ENCODE measurements at regions not wholly inside any gene's neighbourhood (a gene's known extent, or its start where the extent isn't known, plus 50 kb on each side); places are given as distances from the start of the nearest gene placed in this dataset.

DNA sequence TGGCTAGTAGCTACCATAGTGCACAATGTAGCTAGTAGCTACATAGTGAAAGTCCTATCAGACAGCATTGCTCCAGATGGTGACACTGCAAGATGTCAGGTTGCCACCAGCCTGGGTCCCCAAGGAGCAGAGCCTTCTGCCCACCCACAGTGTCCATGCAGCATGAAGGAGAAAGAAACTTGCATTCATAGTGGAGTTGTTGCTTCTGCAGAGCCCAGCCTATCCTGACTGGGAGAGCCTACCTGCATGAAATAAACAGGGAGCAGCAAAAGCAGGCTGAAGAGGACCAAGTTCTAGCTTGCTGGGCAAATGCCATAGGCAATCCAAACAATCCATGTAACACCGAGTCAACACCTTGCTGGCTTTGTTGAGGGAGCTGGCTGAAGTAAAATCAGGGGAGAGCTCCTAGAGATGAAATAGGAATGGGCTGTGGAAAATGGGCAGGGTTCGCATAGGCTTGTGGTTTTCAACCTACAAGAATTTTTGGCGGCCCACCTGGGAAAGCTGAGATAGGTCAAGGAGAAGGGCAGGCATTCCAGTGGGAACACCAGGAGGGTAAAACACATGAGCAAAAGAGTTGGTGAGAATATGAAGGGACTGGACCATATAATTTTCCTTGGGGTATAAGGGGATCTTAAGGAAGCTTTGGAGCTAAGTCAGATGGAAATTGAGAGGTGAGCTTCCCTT, 195.8 kb downstream of the CYP26B1 start:
- DNase-seq, result no peak

DNA sequence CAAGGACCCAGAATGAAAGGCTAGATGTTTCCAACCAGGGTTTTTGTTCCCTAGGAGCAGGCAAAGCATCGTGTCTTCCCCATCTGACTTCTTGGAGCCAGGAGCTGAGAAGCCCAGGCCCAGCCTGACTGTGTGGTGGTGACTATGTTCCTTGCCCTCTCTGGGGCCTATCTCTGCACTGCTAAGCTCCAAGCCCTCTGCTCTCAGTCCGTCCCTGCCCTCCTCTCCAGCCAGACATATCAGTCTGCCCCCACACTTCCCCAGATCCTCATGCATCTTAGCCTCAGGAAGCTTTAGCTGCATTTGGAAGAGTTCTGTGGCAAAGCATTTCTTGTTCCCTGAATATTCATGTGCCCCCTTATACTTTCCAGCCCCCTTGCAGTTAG, 196.6 kb downstream of the CYP26B1 start:
- no peak for DNase-seq

DNA sequence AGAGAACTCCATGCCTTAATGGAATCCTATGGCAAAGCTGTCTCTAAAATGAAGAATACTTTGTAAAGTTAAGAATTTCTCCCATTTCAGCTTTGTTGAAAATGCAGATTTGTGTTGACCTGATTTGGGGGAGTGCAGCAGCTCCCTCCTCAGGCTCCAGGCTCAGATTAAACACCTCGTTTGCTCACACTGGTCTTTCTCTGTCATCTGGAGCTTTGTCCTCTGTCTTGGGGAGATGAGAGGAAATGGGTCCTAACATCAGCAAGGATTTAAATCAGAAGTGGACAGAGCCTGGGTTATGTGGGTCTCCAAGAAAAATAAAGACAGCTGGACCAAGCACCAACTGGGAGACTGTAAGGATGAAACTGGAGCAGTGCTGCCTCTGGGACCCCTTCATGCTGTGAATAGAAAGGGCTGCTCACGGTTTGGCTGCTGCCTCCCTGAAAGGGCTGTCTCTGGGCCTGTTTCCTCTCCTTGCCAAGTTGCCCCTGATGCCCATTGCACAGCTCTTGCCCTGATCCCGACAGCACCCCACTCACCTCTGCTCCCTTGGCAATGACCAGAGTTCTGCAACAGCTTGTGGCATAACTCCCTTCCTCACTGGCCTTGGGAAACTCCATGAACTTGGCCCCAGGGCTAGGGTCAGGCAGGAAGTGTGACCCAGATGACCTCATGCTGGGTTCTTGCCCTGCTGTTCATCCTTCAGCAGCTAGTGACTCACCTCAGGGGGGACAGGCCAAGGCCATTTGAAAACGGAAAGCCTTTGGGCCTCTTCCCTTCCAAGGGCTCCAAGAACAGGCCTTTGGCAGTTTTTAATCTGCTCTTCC, 197.2 kb downstream of the CYP26B1 start:
- no peak for DNase-seq

DNA sequence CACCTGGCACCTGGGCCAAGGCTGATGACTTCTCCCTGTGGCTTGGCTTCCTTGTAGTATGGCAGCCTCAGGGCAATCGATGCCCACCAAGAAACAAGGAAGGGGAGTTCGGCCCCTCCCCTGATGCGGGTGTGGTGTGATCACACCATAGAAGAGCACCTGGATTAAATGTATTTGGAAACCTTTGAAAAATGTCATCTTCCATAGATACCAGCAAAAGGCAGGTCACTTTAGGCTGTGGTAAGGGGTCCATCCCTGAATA, 198.2 kb downstream of the CYP26B1 start:
- DNase-seq, result no peak

DNA sequence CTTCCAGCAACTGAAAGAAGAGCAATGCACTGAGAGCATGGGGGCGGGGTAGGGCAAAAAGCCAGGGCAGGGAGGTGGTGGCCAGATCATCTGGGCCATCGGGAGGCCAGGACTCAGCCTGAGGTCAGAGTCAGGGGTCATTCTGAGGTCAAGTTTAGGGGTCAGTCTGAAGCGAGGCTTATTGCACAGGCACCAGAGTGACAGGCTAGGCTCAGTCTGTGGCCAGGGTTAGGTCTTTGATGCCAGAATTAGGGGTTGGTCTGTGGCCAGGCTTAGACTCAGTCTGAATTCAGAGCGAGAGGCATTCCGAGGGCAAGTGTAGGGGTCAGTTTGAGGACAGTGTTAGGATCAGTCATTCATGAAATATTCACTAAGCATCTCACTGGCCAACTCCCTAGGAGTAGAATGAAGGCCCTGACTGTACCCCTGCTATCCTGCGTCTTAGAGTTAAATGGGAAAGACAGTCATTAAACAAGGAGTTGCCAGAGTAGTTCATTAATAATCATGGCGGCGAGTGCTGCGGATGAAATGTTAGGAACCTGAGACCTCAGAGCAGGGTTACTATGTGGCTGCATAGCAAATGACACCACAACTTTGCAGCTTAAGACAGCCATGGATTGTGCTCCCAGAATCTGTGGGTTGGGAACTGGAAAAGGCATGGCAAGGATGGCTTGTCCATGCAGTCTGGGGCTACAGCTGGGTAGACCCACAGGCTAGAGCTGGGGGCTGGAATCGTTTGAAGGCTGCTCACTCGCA, 198.7 kb downstream of the CYP26B1 start:
- DNase-seq, result no peak

DNA sequence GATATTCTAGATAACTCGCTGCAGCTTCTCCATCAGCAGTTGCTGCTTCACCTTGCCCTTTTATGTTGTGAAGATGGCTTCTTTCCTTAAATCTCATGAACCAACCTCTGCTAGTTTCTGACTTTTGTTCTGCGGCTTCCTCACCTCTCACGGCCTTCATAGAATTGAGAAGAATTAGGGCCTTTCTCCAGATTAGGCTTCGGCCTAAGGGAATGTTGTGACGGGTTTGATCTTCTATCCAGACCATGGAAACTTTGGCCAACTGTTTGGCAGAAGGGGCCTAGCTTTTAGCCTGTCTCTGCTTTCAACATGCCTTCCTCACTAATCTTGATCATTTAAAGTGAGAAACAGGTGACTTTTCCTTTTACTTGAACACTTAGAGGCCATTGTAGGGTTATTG, 199.9 kb downstream of the CYP26B1 start:
- no peak for DNase-seq

DNA sequence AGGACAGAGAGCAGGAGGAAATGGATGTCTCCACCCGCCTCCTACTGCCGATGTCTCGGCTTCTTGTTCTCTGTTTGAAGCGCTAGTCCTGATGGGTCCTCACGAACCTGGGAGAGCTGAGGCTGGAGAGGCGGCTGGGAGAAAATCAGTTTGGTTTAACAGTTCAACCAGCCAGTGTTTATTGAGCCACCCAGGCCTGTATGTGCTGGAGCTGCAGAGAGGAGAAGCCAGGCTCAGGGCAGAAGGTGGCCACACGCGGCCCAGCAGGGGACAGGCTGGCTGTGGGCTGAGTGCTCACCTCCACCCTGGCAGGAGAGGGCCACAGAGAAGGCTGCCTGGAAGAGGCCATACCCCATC, 202.1 kb downstream of the CYP26B1 start:
- DNase-seq, result no peak

DNA sequence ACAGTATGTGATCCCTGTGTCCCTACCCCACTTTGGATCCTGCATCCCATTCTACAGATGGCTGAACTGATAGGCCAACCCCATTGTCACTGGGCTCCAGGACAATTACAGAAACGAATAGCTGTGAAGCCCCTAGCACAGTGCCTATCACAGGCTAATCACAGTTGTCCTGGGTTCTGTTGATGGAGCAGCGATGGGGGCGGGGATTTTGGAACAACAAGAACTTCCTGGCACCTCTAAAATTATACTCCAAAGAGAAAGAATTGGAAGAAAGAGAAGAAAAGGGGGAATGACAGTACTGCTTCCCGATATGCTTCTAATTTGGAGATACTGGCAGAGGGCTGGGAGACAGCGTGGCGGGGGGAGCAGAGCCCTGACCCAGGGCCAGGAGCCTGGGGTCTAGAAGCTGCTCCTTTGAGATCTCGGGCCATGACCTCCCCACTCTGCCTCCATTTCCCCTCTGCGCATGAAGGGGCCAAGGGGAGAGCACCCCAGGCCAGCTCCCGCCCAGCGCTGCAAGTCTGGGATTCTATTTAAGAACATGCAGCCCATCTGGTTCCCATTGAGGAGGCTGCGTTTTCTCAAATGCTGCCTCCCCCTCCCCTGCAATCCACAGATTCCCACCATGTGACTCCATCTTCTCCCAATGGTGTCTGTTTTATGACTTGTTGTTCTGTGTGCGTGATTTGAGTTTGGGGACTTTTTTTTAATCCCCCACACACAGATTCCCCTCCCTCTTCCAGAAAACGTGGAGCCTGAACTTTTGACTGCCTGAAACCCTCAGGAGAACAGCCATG, 202.7 kb downstream of the CYP26B1 start:
- DNase-seq, result no peak

DNA sequence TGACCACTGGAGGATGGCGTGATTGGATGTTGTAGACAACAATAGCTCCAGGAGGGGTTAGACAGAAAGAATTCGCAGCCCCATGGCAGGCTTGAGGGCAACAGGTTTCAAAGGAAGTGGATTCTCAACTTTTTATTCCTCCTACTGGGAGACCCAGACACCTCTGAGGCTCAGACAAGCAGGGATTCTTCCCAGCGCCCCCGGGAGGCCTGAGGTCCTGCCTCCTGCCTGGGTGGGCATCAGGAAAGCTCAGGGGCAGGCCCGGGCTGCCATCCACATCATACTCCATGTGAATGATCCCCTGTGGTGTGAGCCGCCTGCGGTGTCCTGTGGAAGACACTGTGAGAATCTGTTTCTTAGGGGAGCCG, 203.5 kb downstream of the CYP26B1 start:
- DNase-seq, result no peak

DNA sequence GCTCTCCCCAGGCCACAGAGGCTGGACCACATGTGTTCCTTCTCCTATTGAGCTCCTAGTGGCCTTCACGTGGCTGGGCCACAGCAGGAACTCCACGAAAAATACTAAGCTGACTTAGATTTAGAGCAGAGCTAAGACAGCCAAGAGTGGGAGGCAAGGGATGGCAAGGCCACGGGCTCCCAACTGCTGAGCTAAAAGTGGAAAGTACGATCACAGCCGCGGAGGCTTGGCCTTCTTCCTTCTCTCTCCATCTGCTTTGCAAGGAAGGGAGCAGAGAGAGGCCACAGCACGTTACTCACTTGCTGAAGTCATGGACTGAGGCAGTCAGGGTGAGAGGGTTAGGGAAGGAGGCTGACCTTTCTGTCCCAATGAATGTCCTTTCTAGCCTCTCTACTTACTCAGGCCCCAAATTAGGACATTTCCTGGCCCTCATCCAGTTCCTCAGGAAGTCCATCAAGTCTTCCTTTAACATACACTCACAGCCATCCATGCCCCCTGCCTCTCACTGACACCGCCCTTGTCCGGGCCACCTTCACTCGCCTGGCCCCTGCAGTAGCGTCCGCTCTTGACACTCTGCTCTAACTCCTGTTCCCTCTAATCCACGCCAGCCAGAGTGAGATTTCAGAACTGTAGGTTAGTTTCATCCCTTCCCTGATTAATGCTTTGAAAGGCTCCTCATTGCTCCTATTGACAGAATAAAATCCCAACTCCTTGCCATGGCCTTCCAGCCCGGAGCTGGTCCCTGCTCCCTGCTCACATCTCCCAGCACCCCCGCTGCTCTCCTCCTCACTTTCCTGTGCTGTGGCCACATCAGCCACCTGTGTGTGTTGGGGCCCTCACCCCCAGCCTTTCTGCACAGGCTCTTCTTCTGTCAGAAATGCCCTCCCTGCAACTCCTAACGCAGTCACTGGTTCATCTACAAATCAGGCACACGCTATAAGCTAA, 204.2 kb downstream of the CYP26B1 start:
- DNase-seq, result no peak

DNA sequence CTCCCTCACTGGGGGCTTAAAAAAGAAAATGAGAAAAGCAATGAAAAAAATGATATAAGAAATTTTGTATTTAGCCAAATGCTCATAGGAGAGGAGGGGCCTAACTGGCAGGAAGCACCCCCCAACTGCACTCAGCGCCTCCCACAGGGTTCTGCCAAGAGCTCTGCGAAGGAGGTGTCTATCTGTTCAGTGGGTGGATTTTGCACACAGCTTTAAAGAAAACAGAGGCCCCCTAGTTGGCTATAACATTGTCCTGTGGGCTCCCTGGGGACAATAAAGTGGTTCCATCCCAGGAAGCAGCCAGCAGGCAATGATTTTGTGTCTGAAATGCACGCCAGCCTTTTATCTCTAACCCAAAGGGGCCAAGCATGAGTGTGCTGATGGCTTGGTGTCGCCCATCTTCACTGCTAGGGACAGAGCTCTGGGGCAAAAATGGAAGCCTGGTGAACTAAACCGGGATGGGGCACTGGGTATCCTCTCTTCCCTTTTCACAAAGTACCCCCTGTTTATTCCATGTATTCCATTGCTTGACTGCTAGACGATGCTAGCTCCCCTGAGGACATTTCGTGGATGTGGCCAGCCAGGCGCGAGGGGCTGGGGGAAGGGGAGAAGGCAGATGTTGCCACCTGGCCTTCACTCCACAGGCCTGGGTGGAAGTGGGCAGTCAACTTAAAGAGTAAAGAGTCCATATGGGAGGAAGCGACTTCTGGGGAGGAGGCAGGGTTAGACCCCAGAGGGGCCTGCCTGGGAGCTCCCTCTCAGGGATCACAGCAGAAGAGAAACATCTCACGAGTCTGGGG, 205.7 kb downstream of the CYP26B1 start:
- no peak for DNase-seq

DNA sequence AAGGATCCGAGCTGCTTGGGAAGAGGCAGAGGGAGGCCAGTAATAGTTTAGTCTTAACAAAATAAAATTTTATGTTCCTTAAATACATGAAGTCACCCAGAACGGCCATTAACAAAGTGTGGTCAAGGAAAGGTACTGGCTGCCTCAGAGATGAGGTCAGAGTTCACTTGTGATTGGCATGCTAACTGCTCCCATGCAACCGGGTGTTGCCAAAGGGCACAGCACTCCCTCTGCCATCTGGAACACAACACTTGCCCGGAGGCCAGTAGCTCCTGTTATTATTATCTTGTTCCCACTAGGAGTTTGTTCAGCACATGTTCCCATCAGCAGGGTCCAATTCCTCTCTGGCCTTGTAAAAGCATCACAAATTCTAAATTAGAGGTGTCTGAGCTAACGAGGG, 207.0 kb downstream of the CYP26B1 start:
- DNase-seq, result no peak

DNA sequence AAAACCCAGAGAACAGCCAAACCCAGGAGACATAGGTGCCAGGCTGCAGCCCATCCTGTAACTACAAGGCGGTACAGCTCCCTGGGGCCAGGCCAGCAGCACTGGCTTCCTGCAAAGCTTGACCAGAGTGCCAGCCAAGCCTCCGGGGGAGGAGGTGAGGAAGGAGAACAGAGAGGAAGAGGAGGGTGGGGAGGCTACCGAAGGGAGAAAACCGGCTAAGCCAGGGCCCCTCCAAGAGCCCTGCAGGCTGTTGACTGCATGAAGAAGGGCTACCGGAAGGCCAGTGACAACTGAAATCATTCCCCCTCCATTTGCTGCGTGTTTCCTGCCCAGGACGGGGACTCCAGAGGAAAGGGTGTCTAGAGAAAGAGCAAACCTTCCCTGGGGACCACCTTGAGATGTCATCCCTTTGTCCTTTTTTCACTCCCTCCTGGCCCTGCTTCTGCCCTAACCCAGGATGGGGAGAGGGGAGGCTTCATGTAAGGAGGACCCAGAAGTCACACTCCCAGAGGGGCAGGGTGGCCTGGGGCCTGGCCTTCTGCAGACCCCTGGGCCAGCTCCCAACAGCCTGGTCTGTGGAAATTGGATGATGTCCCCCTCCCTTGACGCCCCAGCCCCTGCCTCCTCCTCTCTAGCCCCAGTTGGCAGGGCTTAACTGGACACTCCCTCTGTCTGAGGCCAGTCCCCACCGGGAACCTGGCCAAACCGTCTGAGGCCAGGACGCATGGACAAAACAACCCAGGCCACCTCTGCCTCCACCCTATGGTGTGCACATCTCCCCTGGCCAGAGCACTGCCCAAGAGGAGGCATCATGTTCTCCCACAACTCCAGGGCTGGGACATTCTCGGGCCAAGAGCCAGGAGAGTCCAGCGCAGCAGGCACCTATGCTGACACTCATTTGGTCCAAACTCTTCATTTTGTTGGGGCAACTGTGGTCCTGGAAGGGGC, 207.8 kb downstream of the CYP26B1 start:
- DNase-seq, result no peak

DNA sequence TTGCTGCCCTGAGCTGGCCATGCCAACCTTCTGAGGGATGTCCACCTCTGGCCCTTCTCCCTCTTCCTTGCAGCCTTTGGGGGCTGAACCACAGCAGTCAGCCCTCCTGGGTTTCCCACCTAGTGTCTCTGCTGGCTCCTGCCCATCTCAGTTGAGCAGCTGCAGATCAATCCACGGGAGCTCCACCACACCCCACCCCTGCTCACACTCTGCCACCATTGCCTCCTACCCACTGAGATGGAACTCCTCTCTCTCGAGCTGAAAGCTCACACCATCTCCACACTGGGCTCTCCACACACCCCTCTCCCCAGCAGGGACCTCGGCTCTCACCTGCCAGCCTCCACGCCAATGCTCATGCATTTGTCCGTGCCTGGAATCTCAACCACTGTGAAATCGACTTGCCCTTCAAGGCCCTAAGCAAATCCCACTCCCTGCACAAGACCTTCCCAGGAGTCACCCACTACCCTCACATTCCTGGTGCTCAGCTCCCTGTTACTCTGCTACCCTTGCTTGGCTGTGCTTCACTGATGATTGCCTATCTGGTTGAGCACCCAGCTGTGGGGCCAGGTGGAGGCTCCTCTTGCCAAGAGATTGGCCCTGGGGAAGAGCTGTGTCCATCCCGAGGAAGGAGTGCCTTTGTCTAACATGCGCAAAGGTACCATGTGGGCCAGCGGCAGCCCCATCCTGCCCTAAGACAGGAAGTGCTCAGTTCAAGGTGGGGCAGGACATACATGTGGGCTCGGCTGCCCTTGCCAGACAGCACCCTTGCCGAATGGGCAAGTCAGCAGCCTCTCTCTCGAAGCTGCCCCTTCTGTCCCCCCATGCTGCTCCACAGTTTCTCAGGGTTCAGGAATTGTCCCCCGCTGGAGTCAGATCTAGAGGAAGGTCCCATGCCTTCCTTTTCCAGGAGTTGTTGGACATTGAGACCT, 208.7 kb downstream of the CYP26B1 start:
- DNase-seq, result no peak

DNA sequence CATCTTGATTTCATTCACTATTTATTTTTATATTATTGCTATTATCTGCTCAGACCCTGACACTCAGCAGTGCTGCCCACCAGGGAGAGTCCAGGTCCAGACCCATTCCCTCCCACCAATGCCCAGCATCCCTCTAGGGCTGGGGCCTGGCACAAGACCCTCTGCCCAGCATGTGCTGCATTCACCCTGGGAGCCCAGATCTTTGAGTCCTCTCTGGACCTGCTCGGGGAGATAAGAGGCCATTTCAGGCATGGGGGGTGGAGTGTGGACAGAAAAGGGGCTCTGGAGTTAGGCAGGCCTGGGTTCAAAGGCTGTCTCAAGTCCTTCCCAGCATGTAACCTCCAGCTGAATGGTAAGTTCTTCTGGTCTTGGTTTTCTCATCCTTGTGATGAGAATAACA, 209.6 kb downstream of the CYP26B1 start:
- no peak for DNase-seq

DNA sequence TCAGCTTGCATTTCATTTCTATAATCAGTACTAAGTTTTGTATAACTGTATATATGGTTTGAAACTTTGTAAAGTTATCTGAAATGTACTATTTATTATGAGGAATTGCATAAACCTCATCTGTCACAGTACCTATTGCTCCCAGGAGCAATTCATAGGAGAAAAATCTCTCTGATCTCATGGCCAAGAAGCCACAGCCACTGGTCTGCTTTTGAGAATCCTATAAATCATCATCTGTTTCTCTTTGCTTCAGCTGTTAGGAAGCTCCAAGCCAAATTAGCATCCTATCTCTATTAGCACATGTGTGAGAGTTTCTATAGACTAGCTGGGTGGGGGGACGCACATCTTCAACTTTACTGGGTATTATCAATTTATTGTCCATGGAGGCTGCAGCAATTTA, 210.3 kb downstream of the CYP26B1 start:
- no peak for DNase-seq

DNA sequence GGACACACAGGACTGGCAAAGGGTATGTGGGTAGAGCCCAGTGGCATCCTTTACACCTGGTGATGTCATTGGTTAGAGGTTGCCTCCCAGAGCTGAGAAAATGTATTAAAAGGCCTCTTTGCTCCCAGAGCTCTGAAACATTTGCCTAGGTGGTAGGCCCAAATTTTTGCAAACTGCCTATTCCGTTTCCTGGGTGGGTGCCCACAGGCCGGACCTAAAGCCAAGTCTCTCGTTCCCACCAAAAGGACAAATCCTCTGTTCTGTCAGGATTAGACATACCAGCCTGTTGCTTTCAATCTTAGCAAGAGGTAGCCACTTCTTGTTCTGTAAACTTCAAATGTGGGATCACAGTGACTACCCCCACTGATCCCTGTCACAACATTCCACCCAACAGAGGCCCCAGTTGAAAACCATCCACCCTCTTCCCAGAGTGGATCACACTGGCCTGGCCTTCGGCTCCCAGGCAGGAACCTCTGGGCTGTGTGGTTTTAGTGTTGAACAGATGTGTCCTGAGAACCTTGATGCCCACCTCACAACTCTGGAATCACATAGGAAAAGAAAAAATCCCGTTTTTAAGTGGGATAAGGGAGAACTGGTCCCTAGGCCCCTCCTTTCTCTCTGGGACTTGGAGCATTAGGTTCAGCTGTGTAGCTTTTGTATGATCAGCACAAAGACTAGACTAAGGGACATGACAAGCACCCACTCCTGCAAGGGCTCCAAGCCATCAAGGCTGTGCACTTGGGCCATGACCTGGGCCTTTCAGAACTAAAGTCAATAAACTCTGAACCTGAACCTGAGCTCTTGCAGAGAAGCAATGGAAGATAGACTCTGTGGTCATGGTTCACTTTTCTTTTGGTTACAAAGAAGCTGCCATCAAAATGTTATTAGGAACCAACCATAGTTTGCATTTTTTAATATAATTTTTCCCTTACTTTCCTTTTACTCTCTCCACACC, 211.3 kb downstream of the CYP26B1 start:
- no peak for DNase-seq

All from NCI-H2107 (cell line).